ENCODE measurements at regions not wholly inside any gene's neighbourhood (a gene's known extent, or its start where the extent isn't known, plus 50 kb on each side); places are given as distances from the start of the nearest gene placed in this dataset.

DNA sequence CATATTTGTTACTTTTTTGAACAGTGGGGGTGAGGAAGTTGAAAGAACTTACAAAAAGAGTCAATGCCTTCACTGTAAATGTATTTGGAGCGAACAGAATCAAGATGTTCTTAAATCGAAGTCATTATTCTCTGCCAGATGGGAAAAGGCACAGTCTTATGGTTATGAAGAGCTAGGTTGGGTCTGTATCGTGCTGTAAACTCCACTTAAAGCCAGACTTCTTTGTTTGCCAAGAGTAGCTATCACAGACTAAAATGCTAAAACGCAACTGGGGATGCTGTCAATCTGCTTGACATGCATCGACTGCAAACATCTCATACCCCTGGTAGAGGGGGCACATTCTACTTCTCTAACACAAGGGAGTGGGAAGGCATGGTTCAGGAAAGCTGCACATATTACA lies 160.4 kb downstream of the DACT1 start:
- ATAC-seq (no peak), DNase-seq (no peak)
- intact Hi-C loops (cut with DNase I), result no loop called here

- intact Hi-C loops (cut with DNase I), result no loop called here
- DNase-seq (no peak), ATAC-seq (no peak)
These were observed 163.3 kb downstream of the DACT1 start for GRCh38 chr14:58801086-58801485.

GRCh38 chr14:58805057-58805456 lies 167.3 kb downstream of the DACT1 start:
- intact Hi-C loops (cut with DNase I), result no loop called here
- peak; percentile 77 to 92 for ATAC-seq
- DNase-seq, result peak; percentile 41

- DNase-seq (no peak), ATAC-seq (no peak)
- intact Hi-C loops (cut with DNase I), result no loop called here
These were observed 168.0 kb downstream of the DACT1 start for GRCh38 chr14:58805605-58806409.

DNA sequence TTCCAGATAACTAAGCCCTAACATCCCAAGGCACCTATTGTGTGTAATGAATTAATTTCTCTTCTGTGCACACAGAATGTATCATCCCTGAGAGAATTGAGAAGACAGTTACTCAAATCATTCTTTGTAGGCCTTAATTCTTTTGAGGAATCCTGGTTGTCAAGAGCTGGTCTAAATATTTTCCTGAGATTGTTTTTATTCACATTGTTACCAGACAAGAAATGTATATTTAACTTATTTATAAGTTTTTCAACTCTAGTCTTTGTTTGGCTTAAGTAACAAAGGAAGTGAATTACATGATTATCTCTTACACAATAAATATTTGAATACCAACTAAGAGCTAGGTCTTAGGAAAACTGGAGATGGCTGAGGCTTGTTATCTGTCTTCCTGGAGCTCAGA lies 169.4 kb downstream of the DACT1 start:
- ATAC-seq (no peak), DNase-seq (no peak)
- intact Hi-C loops (cut with DNase I), result no loop called here

DNA sequence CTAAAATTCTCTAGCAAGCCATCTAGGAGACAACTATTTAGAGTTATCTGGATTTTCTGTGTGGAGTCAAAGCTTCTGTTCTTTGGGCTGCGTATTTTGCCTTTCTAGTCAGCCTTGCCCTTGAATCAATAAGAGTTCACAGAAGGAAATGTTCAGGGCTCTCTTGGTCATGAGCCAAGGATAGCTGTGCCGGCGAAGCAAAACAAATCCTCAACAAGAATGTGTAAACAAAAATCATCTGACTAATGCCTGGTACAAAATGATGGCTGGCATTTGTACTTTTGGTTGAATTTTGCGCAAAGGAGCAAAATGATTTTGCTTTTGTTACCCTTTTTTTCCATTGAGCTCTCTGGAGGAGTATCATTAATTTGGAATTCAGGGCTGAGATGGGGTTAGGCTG lies 171.1 kb downstream of the DACT1 start:
- intact Hi-C loops (cut with DNase I), result no loop called here

GRCh38 chr14:58809520-58809919 lies 171.8 kb downstream of the DACT1 start:
- intact Hi-C loops (cut with DNase I), result no loop called here
- DNase-seq (no peak), ATAC-seq (no peak)

More for the DNA sequence above, 171.1 kb downstream of the DACT1 start:
- DNase-seq, result no peak
- no peak for ATAC-seq

GRCh38 chr14:58812050-58812910 lies 174.5 kb downstream of the DACT1 start:
- DNase-seq, result no peak
- intact Hi-C loops (cut with DNase I), result no loop called here
- ATAC-seq, result no peak

GRCh38 chr14:58813745-58814144 lies 176.0 kb downstream of the DACT1 start:
- no peak for DNase-seq
- intact Hi-C loops (cut with DNase I), result no loop called here
- no peak for ATAC-seq

- ATAC-seq, result no peak
- intact Hi-C loops (cut with DNase I), result no loop called here
- no peak for DNase-seq
These were observed 176.7 kb downstream of the DACT1 start for GRCh38 chr14:58814466-58814865.

DNA sequence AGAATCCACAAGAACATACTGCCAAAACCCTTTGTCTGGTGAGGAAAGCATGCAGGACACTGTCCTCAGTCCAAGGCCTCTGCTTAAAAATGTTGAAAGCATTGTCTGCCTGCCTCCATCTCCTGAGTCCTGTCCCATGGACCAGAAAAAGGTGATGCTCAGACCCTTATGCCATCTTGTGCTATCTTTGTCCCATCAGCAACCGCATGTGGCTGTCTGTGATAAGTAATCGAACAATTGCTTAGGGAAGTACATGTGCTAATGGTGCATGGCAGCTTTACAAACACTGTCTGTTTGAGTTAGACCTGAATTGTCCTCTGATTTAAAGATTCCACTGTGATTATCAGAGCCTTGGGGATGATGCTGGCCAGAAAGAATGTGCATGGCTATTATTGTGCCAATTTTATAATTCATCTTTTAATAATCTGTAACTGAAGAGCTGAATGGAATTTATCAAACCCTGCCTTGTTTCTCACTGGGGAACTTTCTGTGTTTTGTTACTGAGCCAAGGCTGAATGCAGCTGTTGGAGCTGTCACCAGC lies 177.5 kb downstream of the DACT1 start:
- DNase-seq (no peak), ATAC-seq (peak in 1 of 2 donors; percentile 66)
- intact Hi-C loops (cut with DNase I), result no loop called here

DNA sequence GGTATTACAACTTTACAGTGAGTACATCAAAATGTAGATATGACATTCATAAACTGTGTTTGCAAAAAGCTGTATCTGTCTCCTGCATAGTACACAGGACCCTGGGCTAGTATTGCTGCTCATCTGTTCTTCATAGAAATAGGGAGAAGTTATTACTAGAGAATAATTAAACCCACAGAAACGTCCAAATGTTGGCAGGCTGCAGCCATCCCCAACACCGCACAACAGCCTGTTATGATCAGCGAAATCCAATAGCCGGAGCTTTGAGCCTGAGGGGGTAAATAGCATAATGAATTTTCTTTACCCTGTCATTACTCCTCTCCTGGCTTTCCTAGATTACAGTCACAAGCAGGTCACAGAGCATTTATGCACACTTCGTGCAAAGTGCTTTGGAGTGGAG lies 178.0 kb downstream of the DACT1 start:
- intact Hi-C loops (cut with DNase I), result no loop called here
- peak in 1 of 2 donors; percentile 29 for ATAC-seq
- no peak for DNase-seq

DNA sequence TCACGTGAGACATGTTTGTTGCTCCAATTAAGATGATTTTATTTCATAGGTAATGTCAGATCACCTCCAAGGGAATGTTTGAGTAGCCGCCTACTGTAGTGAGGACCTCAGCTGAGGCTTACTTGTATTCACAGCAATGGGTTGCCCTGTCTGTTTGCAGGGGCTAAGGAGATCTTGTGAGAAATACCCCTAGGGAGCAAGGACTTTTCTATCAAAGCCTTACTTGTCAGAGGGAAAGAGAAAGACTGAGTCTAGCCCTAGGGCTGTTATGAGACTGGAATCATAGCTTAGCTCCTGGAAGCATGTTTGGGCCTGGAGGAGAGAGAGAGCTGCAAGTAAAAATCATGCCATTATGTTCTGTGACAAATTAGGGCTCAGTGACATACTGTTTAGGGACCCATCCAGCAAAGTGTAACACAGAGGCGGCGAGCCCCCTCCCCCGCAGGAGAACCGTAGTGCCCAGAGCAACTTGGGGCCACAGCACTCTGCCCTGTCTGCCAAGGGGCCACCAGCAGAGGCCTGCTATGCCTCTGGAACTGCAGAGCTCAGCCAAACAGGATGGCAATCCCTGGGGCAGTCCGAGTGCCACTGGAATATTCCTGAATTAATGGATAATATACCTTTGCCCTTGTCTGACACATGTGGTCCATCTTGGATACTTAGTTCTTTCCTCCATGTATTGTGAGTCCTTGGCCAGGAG lies 178.8 kb downstream of the DACT1 start:
- no peak for ATAC-seq

GRCh38 chr14:58817846-58818245 lies 180.1 kb downstream of the DACT1 start:
- no peak for ATAC-seq
- intact Hi-C loops (cut with DNase I), result no loop called here
- DNase-seq, result no peak

More for the DNA sequence above, 178.8 kb downstream of the DACT1 start:
- DNase-seq, result no peak
- intact Hi-C loops (cut with DNase I), result no loop called here

GRCh38 chr14:58820032-58820431 lies 182.3 kb downstream of the DACT1 start:
- intact Hi-C loops (cut with DNase I), result no loop called here
- no peak for ATAC-seq
- DNase-seq, result no peak

DNA sequence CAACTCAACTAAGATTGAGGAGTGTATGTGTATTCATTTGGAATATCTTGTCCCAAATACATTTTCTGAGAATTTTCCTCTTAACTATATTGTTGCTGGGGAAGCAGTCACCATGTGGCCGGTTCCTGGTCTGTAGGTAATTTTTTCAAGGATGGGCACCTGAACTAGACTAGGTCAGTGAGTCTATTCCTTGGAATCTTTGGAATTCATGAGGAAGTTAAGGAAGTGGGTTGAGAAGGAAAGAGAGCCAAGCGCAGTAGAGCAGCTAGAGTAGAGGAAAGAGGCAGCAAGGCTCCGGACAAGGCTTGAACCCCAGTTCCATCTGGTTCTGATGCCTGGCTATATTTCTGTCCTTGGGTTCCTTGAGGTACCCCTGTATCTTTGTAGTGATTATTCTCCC lies 183.7 kb downstream of the DACT1 start:
- ATAC-seq (no peak), DNase-seq (no peak)
- intact Hi-C loops (cut with DNase I), result no loop called here

- DNase-seq (no peak), ATAC-seq (no peak)
- intact Hi-C loops (cut with DNase I), result no loop called here
These were observed 185.1 kb downstream of the DACT1 start for GRCh38 chr14:58822856-58823255.

GRCh38 chr14:58823312-58823711 lies 185.6 kb downstream of the DACT1 start:
- intact Hi-C loops (cut with DNase I), result no loop called here
- DNase-seq (no peak), ATAC-seq (no peak)

GRCh38 chr14:58824106-58824505 lies 186.3 kb downstream of the DACT1 start:
- intact Hi-C loops (cut with DNase I), result no loop called here
- DNase-seq (no peak), ATAC-seq (no peak)

DNA sequence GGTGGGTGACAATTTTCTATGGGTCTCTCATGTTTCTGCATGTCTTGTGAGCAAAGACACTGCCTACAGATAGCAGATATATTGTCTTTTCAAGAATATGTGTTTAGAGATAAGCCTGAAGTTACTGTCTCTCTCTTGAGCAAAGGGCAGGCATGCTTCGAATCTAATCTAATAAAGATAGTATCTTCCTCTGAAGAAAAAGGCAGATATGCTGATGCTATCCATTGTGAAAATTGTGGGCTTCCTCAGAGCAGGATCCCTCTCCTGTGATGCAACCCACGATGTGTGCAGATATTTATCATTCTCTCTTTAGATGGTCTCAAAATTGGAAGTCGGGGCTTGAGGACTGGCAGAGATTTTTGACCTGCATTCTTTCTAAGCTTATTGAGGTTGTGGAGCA lies 187.0 kb downstream of the DACT1 start:
- ATAC-seq, result no peak
- intact Hi-C loops (cut with DNase I), result no loop called here
- DNase-seq, result no peak

Data from left cardiac atrium (tissue), 4 donors.